T47D (cell line): ENCODE measurements at regions not wholly inside any gene's neighbourhood (a gene's known extent, or its start where the extent isn't known, plus 50 kb on each side); places are given as distances from the start of the nearest gene placed in this dataset.

Experiments used
- DNase-seq, 2 experiments: peaks; one replicate each; pipeline versions ENCODE4 v3.0.0 to v3.0.0-alpha.2; 2011 to 2012; ENCODE audit warnings: low read depth in 1 of 2, low spot score in 1 of 2
- JUND ChIP-seq: IDR thresholded peaks from 2 replicates; pipeline ENCODE4 v1.6.1; 2012; ENCODE audit warnings: low read depth
- in situ Hi-C: cut with HindIII; loops from 2 replicates; pipeline ENCODE4 v1.10.0; 2016; ENCODE audit warnings: low sequenced_read_pairs, low pct_unique_long_range_greater_than_20kb

- no peak for TF ChIP-seq JUND
- no peak for DNase-seq
- in situ Hi-C loops = no loop called here
Measured at GRCh38 chr18:24584813-24585212, 124.4 kb downstream of the HRH4 start.

- in situ Hi-C loops = no loop called here
- no peak for DNase-seq
Measured at GRCh38 chr18:24585996-24586566, 125.6 kb downstream of the HRH4 start.

GRCh38 chr18:24586662-24587360, 126.4 kb downstream of the HRH4 start:
- in situ Hi-C loops = no loop called here
- no peak for TF ChIP-seq JUND
- no peak for DNase-seq

More at GRCh38 chr18:24585996-24586566, 125.6 kb downstream of the HRH4 start:
- no peak for TF ChIP-seq JUND

- DNase-seq = no peak
- in situ Hi-C loops = no loop called here
- TF ChIP-seq JUND = no peak
Measured at GRCh38 chr18:24588440-24588839, 128.0 kb downstream of the HRH4 start.

DNA sequence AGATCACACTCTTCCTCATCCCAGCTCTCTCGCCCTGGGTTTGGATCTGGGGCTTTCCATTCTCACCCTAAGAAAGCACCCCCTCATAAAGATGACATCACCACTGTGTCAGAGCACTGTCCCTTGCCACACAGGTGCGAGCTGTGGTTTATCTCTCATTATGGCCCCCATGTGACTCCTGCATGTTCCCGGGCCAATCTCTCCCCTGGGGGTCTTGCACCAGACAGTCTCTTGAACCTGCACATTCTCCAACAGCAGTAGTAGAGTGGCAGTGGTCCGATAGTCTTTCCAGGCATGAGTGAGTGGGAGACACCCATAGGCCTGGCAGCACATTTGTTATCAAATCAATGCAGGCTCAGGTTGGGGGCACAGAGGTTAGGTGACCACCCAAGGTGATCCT, 130.5 kb downstream of the HRH4 start:
- TF ChIP-seq JUND = no peak
- in situ Hi-C loops = no loop called here
- DNase-seq = no peak

DNA sequence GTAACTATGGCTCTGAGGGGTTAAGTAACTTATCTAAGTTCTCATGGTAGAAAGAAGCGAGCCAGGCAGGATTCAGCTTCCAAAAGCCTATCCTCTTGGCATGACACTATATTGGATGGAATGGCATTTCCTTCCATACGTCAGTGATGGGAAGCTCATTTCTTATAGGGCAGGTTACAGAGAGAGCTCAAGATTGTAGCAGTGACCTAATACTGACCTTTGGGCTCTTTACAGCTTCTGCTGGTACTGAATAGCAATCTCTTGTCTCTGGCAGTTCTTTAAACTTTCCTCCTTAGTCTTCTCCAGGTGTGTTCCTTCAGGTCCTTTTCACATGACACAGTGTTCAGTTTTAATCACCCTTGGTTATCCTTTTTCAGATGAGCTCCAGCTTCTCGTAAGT, 133.0 kb downstream of the HRH4 start:
- no peak for TF ChIP-seq JUND
- in situ Hi-C loops = no loop called here

GRCh38 chr18:24593886-24594285, 133.4 kb downstream of the HRH4 start:
- DNase-seq = no peak
- in situ Hi-C loops = no loop called here
- TF ChIP-seq JUND = no peak

More for the DNA sequence above, 133.0 kb downstream of the HRH4 start:
- DNase-seq = no peak

GRCh38 chr18:24595561-24596031, 135.2 kb downstream of the HRH4 start:
- DNase-seq = no peak
- TF ChIP-seq JUND = no peak
- in situ Hi-C loops = no loop called here

DNA sequence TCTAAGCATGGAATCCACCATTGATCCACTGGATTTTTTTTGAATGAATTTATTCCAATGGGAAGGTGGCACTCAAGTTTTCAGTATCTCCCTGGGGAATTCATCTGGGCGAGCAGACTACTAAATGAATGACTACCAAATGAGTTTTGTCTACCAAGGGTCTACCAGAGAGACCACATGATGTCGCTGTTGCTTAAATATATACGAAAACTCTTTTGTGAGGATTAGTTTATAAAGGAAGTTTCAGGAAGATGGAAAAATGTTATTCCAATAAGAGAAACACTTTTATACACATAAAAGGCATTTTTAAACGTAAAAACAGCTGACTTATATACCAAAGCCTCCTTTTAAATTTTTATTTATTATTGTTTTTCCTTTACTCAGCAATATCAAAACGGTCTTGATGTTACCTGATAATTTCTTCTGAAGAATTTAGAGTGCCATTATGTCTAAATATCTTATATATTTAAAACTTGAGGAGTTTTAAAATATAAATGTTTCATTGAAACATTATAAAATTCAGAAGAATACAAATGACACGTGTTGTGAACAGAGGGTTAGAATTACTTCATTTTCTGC, 139.7 kb downstream of the HRH4 start:
- in situ Hi-C loops = no loop called here
- DNase-seq = peak; percentile 20 to 74
- TF ChIP-seq JUND = no peak

DNA sequence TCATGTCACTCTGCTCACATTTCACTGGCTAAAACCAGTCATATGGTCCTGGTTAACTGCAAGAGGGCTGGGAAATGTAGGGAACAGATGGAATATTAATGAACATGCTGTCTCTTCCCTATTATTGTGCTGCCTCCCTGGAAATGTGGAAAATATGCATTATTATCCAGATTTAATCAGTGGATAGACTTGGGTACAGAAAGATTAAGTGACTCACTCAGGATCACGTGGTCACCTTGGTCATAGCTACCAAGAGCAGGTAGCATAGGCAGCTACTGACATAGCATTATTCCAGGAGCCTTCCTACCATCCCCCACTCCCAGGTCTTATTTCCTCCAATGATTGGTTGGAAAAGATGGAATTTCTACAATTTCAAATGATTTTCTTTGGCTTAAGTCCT, 141.1 kb downstream of the HRH4 start:
- in situ Hi-C loops = no loop called here
- DNase-seq = no peak
- TF ChIP-seq JUND = no peak

GRCh38 chr18:24602201-24602600, 141.8 kb downstream of the HRH4 start:
- no peak for TF ChIP-seq JUND
- no peak for DNase-seq
- in situ Hi-C loops = no loop called here

DNA sequence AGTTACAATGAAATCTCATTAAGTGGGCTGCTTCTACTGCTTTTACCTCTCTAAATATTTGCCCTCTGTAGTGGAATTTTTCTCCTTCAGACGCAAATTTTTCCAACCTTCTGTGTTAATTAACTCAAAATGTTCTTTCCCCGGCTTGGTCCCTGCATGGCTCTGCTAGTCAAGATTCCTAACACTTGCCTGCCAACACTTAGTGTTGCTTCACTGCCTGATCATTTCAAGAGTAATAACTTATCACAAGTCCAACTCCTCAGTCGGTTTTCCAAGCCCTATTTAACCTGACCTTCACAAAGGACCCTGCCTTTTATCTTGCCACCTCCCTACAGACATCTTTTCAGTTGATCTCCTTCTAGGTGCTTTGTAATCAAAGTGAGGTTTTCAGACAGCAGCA, 142.7 kb downstream of the HRH4 start:
- no peak for TF ChIP-seq JUND
- in situ Hi-C loops = no loop called here
- DNase-seq = no peak

GRCh38 chr18:24605444-24605843, 145.0 kb downstream of the HRH4 start:
- TF ChIP-seq JUND = no peak
- DNase-seq = peak in 1 of 2 experiments; percentile 38
- in situ Hi-C loops = no loop called here

GRCh38 chr18:24609254-24609653, 148.8 kb downstream of the HRH4 start:
- DNase-seq = no peak
- in situ Hi-C loops = no loop called here
- no peak for TF ChIP-seq JUND
